H7 (cell line): ENCODE measurements at regions not wholly inside any gene's neighbourhood (a gene's known extent, or its start where the extent isn't known, plus 50 kb on each side); places are given as distances from the start of the nearest gene placed in this dataset.

Source experiments
- DNase-seq: peaks from one replicate; pipeline ENCODE4 v3.0.0; 2012
- H3K27me3 ChIP-seq: 2 replicates; pipeline ENCODE4 v1.6.0; 2011; ENCODE audit warnings: mild to moderate bottlenecking, low read length; ENCODE audit not compliant: control insufficient read depth, insufficient read depth
- H3K36me3 ChIP-seq: replicated peaks from 2 replicates; pipeline ENCODE4 v1.5.1; 2011; ENCODE audit warnings: low read length; ENCODE audit not compliant: control insufficient read depth, insufficient read depth
- H3K4me3 ChIP-seq: 2 replicates; pipeline ENCODE4 v1.5.1; 2011; ENCODE audit warnings: low read depth, mild to moderate bottlenecking, control low read depth, low read length, moderate library complexity; ENCODE audit not compliant: insufficient read depth

DNA sequence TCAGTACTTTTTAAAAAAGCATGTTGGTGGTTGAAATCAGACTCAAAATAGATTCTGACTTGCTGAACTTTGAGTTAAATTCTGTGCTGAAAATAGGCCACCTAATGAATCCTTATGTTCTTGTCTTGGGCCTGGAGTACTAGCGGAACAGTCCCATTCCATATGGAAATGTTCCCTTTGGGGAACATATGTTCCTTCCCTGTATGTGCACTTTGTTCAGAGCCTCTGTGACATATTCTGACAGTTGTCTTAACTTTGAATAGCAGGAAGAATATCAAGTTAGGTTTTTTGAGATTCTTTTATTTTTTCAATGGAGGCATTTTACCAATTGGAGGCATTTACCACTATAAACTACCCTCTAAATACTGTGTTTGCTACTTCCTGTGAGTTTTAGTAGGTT is 1667.8 kb downstream of the PLA2G4A start:
- Histone ChIP-seq H3K4me3 (no peak overlapping the region), H3K27me3 (no peaks in the 10 kb centered on the region), H3K36me3 (no peaks in the 10 kb centered on the region)
- DNase-seq, result no peak

GRCh38 chr1:188497020-188497419 is 1668.3 kb downstream of the PLA2G4A start:
- Histone ChIP-seq H3K4me3 (no peak overlapping the region), H3K27me3 (no peaks in the 10 kb centered on the region), H3K36me3 (no peaks in the 10 kb centered on the region)
- DNase-seq, result no peak

DNA sequence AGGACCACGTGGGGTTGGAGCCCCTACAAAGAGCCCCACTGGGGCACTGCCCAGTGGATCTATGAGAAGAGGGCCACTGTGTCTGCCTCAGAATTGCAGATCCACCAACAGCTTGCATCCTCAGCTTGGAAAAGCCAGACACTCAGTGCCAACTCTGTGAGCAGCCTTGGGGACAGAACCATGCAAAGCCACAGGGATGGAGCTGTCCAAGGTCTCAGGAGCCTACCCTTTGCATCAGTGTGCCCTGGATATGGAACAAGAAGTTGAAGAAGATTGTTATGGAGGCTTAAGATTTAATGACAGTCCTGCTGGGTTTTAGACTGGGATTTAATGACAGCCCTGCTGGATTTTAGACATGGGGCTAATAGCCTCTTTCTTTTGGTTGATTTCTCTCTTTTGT is 1670.9 kb downstream of the PLA2G4A start:
- Histone ChIP-seq H3K36me3 (no peaks in the 10 kb centered on the region), H3K27me3 (no peaks in the 10 kb centered on the region), H3K4me3 (no peak overlapping the region)
- no peak for DNase-seq

DNA sequence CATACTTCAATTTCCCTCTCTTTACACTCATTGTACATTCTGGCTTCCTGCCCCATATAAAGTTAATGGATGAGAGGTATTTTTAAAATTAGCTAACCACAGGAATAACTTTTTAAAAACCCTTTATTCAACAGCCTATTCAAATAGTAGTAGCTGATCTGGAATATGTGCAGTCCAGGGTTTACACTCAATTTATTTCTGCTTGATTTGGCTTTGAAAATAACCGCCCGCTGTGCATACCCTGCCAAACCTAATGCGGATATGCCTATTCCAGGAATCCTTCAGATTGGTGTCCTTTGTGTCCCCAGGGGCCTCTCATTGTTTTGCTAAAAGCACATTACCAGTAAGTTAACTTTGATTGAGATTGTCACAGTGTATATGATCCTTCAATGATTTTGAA is 1686.2 kb downstream of the PLA2G4A start:
- Histone ChIP-seq H3K4me3 (no peak overlapping the region), H3K27me3 (no peaks in the 10 kb centered on the region), H3K36me3 (no peaks in the 10 kb centered on the region)
- no peak for DNase-seq

DNA sequence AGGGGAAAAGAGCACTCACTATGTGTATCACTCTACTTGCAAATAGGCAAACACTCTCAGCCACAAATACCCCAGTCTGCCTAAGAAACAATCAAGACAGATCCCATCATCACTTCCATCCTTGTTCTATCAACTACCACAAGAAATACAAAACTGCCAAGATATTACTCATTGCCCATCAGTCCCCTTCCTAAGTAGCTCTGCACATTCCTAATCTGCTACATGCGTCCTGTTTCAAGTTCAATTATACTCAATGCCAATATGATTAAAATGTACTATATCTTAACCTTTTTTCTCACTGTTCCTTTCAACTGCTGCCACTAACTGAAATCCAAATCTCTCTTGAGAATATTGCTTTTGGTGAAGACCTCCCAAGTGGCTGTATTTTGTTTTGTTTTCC is 1688.4 kb downstream of the PLA2G4A start:
- no peak for DNase-seq
- Histone ChIP-seq H3K4me3 (no peak overlapping the region), H3K36me3 (no peaks in the 10 kb centered on the region), H3K27me3 (no peaks in the 10 kb centered on the region)

- DNase-seq, result no peak
- no peaks in the 10 kb centered on the region for H3K27me3 ChIP-seq
- H3K4me3 ChIP-seq, result no peak overlapping the region
- H3K36me3 ChIP-seq, result no peaks in the 10 kb centered on the region
Measured at GRCh38 chr1:188551176-188551575, 1722.4 kb downstream of the PLA2G4A start.

- H3K27me3 ChIP-seq, result no peaks in the 10 kb centered on the region
- no peak overlapping the region for H3K4me3 ChIP-seq
- no peak for DNase-seq
- H3K36me3 ChIP-seq, result no peaks in the 10 kb centered on the region
Measured at GRCh38 chr1:188557053-188557452, 1728.3 kb downstream of the PLA2G4A start.

DNA sequence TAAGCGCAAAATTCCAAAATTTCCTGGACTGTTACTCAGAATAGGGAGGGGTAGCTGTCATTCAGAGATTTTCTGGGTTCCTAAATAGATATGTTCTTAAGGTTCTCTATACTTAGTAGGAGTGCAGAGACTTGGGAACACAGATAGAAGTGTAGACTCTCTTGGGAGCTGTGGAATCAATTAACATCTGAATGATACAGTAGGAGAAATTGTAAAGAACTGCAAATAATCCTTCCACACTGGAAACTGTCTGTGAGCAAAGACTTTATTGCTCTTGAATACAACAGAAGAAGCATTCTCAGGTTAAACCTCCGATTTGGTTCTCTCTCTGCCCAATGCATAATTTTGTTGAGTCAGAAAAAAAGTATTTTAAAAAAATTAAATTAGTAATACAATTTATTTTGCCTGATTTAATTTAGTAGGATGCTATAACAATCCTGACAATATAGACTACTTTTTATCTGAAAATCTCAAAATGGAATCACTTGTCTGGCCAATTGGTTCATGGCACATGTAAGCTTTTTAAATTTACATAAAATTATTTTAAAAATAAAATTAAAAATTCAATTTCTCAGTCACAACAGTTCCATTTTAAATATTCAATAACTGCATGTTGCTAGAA is 1754.3 kb downstream of the PLA2G4A start:
- H3K36me3 ChIP-seq, result no peaks in the 10 kb centered on the region
- H3K27me3 ChIP-seq, result no peaks in the 10 kb centered on the region; the same call in 1 of the 2 replicates
- no peak overlapping the region for H3K4me3 ChIP-seq
- peak; percentile 1 for DNase-seq

DNA sequence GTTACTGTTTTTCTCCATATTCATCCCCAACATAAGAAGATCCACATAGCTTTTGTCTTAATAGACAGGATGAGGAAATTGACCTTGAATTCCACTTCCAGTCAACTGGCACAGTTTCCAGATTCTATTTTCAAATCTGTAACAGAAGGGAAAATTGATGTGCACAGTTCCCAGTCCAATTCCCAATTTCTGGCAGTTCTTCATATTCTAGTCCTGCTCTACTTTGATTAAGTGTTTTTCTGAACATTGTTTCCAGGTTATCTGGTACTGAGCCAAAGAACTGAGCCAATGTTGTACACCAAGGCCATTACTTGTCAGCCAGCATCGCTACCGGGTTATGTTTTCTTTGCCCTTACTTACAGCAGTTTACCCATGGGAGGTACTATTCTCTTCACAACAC is 1755.4 kb downstream of the PLA2G4A start:
- H3K4me3 ChIP-seq, result no peak overlapping the region
- DNase-seq, result no peak
- H3K27me3 ChIP-seq, result no peaks in the 10 kb centered on the region; the same call in 1 of the 2 replicates
- H3K36me3 ChIP-seq, result no peaks in the 10 kb centered on the region

DNA sequence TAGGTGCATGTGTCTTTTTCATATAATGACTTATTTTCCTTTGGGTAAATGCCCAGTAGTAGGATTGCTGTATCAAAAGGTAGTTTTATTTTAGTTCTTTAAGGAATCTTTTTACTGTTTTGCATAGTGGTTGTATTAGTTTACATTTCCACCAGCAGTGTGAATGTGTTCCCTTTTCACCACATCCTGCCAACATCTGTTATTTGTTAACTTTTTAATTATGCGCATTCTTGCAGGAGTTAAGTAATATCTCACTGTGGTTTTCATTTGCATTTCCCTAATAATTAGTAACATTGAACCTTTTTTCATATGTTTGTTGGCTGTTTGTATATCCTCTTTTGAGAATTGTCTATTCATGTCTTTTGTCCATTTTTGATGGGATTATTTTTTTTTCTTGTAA is 1761.9 kb downstream of the PLA2G4A start:
- Histone ChIP-seq H3K27me3 (no peaks in the 10 kb centered on the region), H3K36me3 (no peaks in the 10 kb centered on the region), H3K4me3 (no peak overlapping the region)
- DNase-seq, result no peak

GRCh38 chr1:188594542-188595235 is 1765.9 kb downstream of the PLA2G4A start:
- H3K27me3 ChIP-seq, result no peaks in the 10 kb centered on the region
- no peak overlapping the region for H3K4me3 ChIP-seq
- H3K36me3 ChIP-seq, result no peaks in the 10 kb centered on the region
- DNase-seq, result no peak

GRCh38 chr1:188599313-188599712 is 1770.6 kb downstream of the PLA2G4A start:
- Histone ChIP-seq H3K36me3 (no peaks in the 10 kb centered on the region), H3K4me3 (no peak overlapping the region), H3K27me3 (no peaks in the 10 kb centered on the region)
- no peak for DNase-seq

- Histone ChIP-seq H3K4me3 (no peak overlapping the region), H3K36me3 (no peaks in the 10 kb centered on the region), H3K27me3 (no peaks in the 10 kb centered on the region)
- no peak for DNase-seq
Measured at GRCh38 chr1:188611432-188611831, 1782.7 kb downstream of the PLA2G4A start.

- Histone ChIP-seq H3K36me3 (no peaks in the 10 kb centered on the region), H3K4me3 (no peak overlapping the region), H3K27me3 (no peaks in the 10 kb centered on the region)
- DNase-seq, result no peak
Measured at GRCh38 chr1:188615321-188615720, 1786.6 kb downstream of the PLA2G4A start.

- Histone ChIP-seq H3K27me3 (no peaks in the 10 kb centered on the region), H3K36me3 (no peaks in the 10 kb centered on the region), H3K4me3 (no peak overlapping the region)
- no peak for DNase-seq
Measured at GRCh38 chr1:188620236-188620635, 1791.5 kb downstream of the PLA2G4A start.
